Kidney epithelial cell (primary cell): ENCODE measurements at regions not wholly inside any gene's neighbourhood (a gene's known extent, or its start where the extent isn't known, plus 50 kb on each side); places are given as distances from the start of the nearest gene placed in this dataset.

Experiments used
- DNase-seq: peaks from one replicate; pipeline ENCODE4 v3.0.0-alpha.2; 2010; ENCODE audit warnings: low read depth
- H3K27me3 ChIP-seq: 2 replicates; pipeline ENCODE4 v1.6.0; 2011; ENCODE audit warnings: low read length; ENCODE audit not compliant: control insufficient read depth, insufficient read depth
- H3K36me3 ChIP-seq: 2 replicates; pipeline ENCODE4 v1.5.1; 2011; ENCODE audit warnings: low read length; ENCODE audit not compliant: control insufficient read depth, insufficient read depth
- H3K4me3 ChIP-seq: 2 replicates; pipeline ENCODE4 v1.5.1; 2011; ENCODE audit warnings: low read depth, mild to moderate bottlenecking, control low read depth, low read length
- TF ChIP-seq, protein P1 (sequence below): IDR thresholded peaks from 2 replicates; pipeline ENCODE4 v1.5.1; 2011; ENCODE audit warnings: mild to moderate bottlenecking, moderate library complexity, low read length, control low read depth, inconsistent platforms; ENCODE audit not compliant: insufficient read depth, poor library complexity, severe bottlenecking

- Histone ChIP-seq H3K27me3 (no peaks in the 10 kb centered on the region), H3K4me3 (no peak overlapping the region), H3K36me3 (no peaks in the 10 kb centered on the region)
- no peak for DNase-seq
- TF ChIP-seq, protein P1, sequence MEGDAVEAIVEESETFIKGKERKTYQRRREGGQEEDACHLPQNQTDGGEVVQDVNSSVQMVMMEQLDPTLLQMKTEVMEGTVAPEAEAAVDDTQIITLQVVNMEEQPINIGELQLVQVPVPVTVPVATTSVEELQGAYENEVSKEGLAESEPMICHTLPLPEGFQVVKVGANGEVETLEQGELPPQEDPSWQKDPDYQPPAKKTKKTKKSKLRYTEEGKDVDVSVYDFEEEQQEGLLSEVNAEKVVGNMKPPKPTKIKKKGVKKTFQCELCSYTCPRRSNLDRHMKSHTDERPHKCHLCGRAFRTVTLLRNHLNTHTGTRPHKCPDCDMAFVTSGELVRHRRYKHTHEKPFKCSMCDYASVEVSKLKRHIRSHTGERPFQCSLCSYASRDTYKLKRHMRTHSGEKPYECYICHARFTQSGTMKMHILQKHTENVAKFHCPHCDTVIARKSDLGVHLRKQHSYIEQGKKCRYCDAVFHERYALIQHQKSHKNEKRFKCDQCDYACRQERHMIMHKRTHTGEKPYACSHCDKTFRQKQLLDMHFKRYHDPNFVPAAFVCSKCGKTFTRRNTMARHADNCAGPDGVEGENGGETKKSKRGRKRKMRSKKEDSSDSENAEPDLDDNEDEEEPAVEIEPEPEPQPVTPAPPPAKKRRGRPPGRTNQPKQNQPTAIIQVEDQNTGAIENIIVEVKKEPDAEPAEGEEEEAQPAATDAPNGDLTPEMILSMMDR: no peak
Measured at GRCh38 chr19:32233885-32234284, 111.5 kb upstream of the ZNF507 start.

DNA sequence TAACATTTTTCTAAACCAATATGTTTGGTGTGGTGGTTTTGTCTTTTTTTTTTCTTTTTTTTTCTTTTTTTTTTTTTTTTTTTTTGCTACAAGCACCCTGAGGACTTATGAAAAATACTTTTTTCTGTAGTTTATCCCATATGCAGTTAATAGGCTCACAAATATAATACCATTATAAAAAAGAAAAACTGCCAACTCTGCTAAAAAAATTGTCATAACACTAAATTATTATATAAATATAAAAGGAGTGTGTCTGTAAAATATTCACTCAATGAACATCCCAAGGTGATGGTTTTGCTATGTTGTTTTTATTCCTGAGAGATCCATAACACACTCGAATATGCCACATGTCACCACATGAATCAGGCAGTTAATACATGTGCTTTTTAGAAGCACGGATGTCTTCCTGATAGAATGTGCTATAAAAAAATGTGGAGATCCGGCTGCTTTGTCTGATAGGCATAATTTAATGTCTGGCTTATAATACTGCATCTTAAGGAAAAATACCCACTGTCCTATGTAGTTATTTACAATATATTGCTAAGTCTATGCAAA, 110.7 kb upstream of the ZNF507 start:
- Histone ChIP-seq H3K4me3 (no peak overlapping the region), H3K27me3 (no peaks in the 10 kb centered on the region), H3K36me3 (no peaks in the 10 kb centered on the region)
- TF ChIP-seq, protein P1: no peak
- no peak for DNase-seq

GRCh38 chr19:32238076-32238475, 107.3 kb upstream of the ZNF507 start:
- Histone ChIP-seq H3K27me3 (no peaks in the 10 kb centered on the region), H3K36me3 (no peaks in the 10 kb centered on the region), H3K4me3 (no peak overlapping the region)
- TF ChIP-seq, protein P1: no peak
- DNase-seq: no peak

DNA sequence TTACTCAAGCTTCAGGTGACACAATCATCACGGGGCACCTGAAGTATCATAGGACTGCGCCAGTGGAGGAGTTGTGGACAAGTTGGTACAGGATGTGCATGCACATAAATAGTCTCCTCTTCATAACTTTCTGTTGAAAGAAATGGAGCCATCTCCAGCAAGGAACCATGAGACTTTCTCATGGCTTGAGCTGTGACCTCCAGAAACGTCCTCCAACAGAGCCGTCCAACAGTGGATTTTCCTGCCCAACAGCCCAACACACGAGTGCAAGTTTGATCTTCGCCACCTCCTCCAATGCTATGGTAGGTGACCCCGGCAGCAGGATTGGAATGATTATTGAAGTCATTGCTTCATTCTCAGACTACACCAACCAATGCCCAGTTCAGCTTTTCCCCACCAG, 105.1 kb upstream of the ZNF507 start:
- TF ChIP-seq, protein P1: no peak
- H3K4me3 ChIP-seq: no peak overlapping the region
- no peaks in the 10 kb centered on the region for H3K27me3 ChIP-seq
- H3K36me3 ChIP-seq: no peaks in the 10 kb centered on the region
- no peak for DNase-seq

GRCh38 chr19:32241306-32241705, 104.1 kb upstream of the ZNF507 start:
- Histone ChIP-seq H3K4me3 (no peak overlapping the region), H3K36me3 (no peaks in the 10 kb centered on the region), H3K27me3 (no peaks in the 10 kb centered on the region)
- TF ChIP-seq, protein P1: no peak
- DNase-seq: no peak

GRCh38 chr19:32241932-32242710, 103.3 kb upstream of the ZNF507 start:
- TF ChIP-seq, protein P1: no peak
- DNase-seq: no peak
- Histone ChIP-seq H3K27me3 (no peaks in the 10 kb centered on the region), H3K4me3 (no peak overlapping the region), H3K36me3 (no peaks in the 10 kb centered on the region)
